ENCODE measurements at regions not wholly inside any gene's neighbourhood (a gene's known extent, or its start where the extent isn't known, plus 50 kb on each side); places are given as distances from the start of the nearest gene placed in this dataset.
"Not testable (repeated sequence)": the region's sequence is repeated elsewhere in the genome, so short reads cannot be mapped to it uniquely, and the experiment has no call there.

- no peak for DNase-seq
Observed at GRCh38 chr21:17738176-17738953, 80.8 kb downstream of the C21orf91 start.

- no peak for DNase-seq
Observed at GRCh38 chr21:17736072-17736471, 83.1 kb downstream of the C21orf91 start.

GRCh38 chr21:17733209-17733608 is 85.9 kb downstream of the C21orf91 start:
- DNase-seq, result no peak

- no peak for DNase-seq
Observed at GRCh38 chr21:17732306-17732705, 86.8 kb downstream of the C21orf91 start.

GRCh38 chr21:17731554-17731953 is 87.6 kb downstream of the C21orf91 start:
- DNase-seq, result no peak

GRCh38 chr21:17730782-17731181 is 88.4 kb downstream of the C21orf91 start:
- no peak for DNase-seq

- DNase-seq, result no peak
Observed at GRCh38 chr21:17729455-17729854, 89.7 kb downstream of the C21orf91 start.

GRCh38 chr21:17727361-17727760 is 91.8 kb downstream of the C21orf91 start:
- no peak for DNase-seq

GRCh38 chr21:17726047-17726829 is 92.9 kb downstream of the C21orf91 start:
- no peak for DNase-seq

GRCh38 chr21:17725339-17725738 is 93.8 kb downstream of the C21orf91 start:
- no peak for DNase-seq

- DNase-seq, result no peak
Observed at GRCh38 chr21:17712887-17713286, 100.2 kb upstream of the BTG3 start.

- DNase-seq, result no peak
Observed at GRCh38 chr21:17711896-17712295, 99.2 kb upstream of the BTG3 start.

GRCh38 chr21:17709266-17709611 is 96.5 kb upstream of the BTG3 start:
- DNase-seq, result no peak

GRCh38 chr21:17708522-17709265 is 96.0 kb upstream of the BTG3 start:
- no peak for DNase-seq

GRCh38 chr21:17699524-17700189 is 87.0 kb upstream of the BTG3 start:
- no peak for DNase-seq

GRCh38 chr21:17697473-17697872 is 84.8 kb upstream of the BTG3 start:
- DNase-seq, result no peak

- DNase-seq, result not testable (repeated sequence)
Observed at GRCh38 chr21:17694416-17694815, 81.7 kb upstream of the BTG3 start.

GRCh38 chr21:17693801-17694200 is 81.1 kb upstream of the BTG3 start:
- no peak for DNase-seq

GRCh38 chr21:17690078-17690494 is 77.4 kb upstream of the BTG3 start:
- no peak for DNase-seq

GRCh38 chr21:17688912-17689874 is 76.5 kb upstream of the BTG3 start:
- DNase-seq, result peak; percentile 54

GRCh38 chr21:17682924-17683323 is 70.2 kb upstream of the BTG3 start:
- DNase-seq, result no peak

Measured in activated CD4-positive, alpha-beta T cell treated with anti-CD3 and anti-CD28 coated beads, Interleukin-2, amount 50 U/mL, for 1 hour (primary cell).